ENCODE measurements at regions not wholly inside any gene's neighbourhood (a gene's known extent, or its start where the extent isn't known, plus 50 kb on each side); places are given as distances from the start of the nearest gene placed in this dataset.

- no peak overlapping the region for H3T11ph ChIP-seq (ENCODE audit: low read length)
- no peak overlapping the region for H3K4ac ChIP-seq (ENCODE audit: low read depth, low read length)
- H3K27ac Mint-ChIP-seq, result no peak overlapping the region
- no peak overlapping the region for H2AFZ ChIP-seq (ENCODE audit: low read length)
- no peaks in the 10 kb centered on the region for H4K20me1 ChIP-seq (ENCODE audit: control insufficient read depth, insufficient read depth, insufficient read length)
- no peak overlapping the region for H2BK15ac ChIP-seq (ENCODE audit: low read depth, low read length)
- H4K91ac ChIP-seq (ENCODE audit: insufficient read length, low read depth, low read length), result no peak overlapping the region
- H3K18ac ChIP-seq (ENCODE audit: insufficient read length, low read depth, low read length), result no peak overlapping the region
- H3K9me3 Mint-ChIP-seq, result no peaks in the 10 kb centered on the region
- H2BK20ac ChIP-seq (ENCODE audit: low read depth, low read length, poor library complexity, severe bottlenecking), result no peak overlapping the region
- no peak overlapping the region for H2BK120ac ChIP-seq (ENCODE audit: low read depth, low read length, poor library complexity, severe bottlenecking)
- H3K36me3 Mint-ChIP-seq (ENCODE audit: insufficient read depth in 1 of 3, low read depth in 3 of 3), result no peaks in the 10 kb centered on the region
- H3K9ac ChIP-seq (ENCODE audit: extremely low read depth, insufficient read length, low read length), result no peak overlapping the region
- no CpG with 5 or more reads among the region's 2 CpGs for WGBS (ENCODE audit: extremely low coverage, insufficient read length, low lambda C conversion rate)
- no peaks in the 10 kb centered on the region for H3K27me3 Mint-ChIP-seq (ENCODE audit: low read depth)
- H3K56ac ChIP-seq (ENCODE audit: insufficient read length, low read depth, low read length), result no peak overlapping the region
- H4K8ac ChIP-seq (replicated peaks; ENCODE audit: insufficient read length, low read depth, low read length), result no peak overlapping the region
- H3K23me2 ChIP-seq (ENCODE audit: insufficient read length, low read depth, low read length, poor library complexity, severe bottlenecking), result no peaks in the 10 kb centered on the region
- TF ChIP-seq CTCF (conservative IDR thresholded peaks at IDR 0.05), result no peak
- no peaks in the 10 kb centered on the region for H3K79me1 ChIP-seq (ENCODE audit: insufficient read depth, low read depth, low read length, poor library complexity, severe bottlenecking)
- H3K4me1 ChIP-seq (ENCODE audit: insufficient read depth, low read length), result no peaks in the 10 kb centered on the region
- H3K9me3 ChIP-seq (ENCODE audit: control insufficient read depth, low read depth, low read length), result no peaks in the 10 kb centered on the region
- H3K4me2 ChIP-seq (ENCODE audit: insufficient read depth, insufficient read length, low read length), result no peak overlapping the region
- H3K27me3 ChIP-seq (ENCODE audit: insufficient read depth, low read length), result no peaks in the 10 kb centered on the region
- H3K4me3 Mint-ChIP-seq, result no peak overlapping the region
- no peak overlapping the region for H3K23ac ChIP-seq (ENCODE audit: insufficient read length, low read depth, low read length)
- H2BK12ac ChIP-seq (ENCODE audit: insufficient read length, low read depth, low read length), result no peak overlapping the region
- no peaks in the 10 kb centered on the region for H3K79me2 ChIP-seq (ENCODE audit: insufficient read depth, low read length)
- H3K14ac ChIP-seq (ENCODE audit: insufficient read depth, low read length), result no peak overlapping the region
- H2BK5ac ChIP-seq (ENCODE audit: insufficient read length, low read length), result no peak overlapping the region
- no peaks in the 10 kb centered on the region for H3K4me1 Mint-ChIP-seq
- no peak overlapping the region for H2AK5ac ChIP-seq (ENCODE audit: insufficient read length, low read length)
- H3K27ac ChIP-seq (ENCODE audit: insufficient read length, low read depth, low read length), result no peak overlapping the region
- no peak for DNase-seq
- no peak overlapping the region for H4K5ac ChIP-seq (ENCODE audit: insufficient read length, low read depth, low read length)
Observed at GRCh38 chr4:57875829-57876392, 765.7 kb upstream of the IGFBP7 start.
